UCSD-AML1 (cell line): ENCODE measurements at regions not wholly inside any gene's neighbourhood (a gene's known extent, or its start where the extent isn't known, plus 50 kb on each side); places are given as distances from the start of the nearest gene placed in this dataset.
"Not testable (repeated sequence)": the region's sequence is repeated elsewhere in the genome, so short reads cannot be mapped to it uniquely, and the experiment has no call there.

Experiments
- DNase-seq: peaks from one replicate; lab custom pipeline; 2025; ENCODE audit not compliant: unreplicated experiment; lab: John Stamatoyannopoulos, UW

GRCh38 chr18:75694292-75694691, 266.8 kb upstream of the SMIM21 start:
- DNase-seq = no peak

- DNase-seq = no peak
These were observed 264.0 kb upstream of the SMIM21 start for GRCh38 chr18:75691483-75691882.

- not testable (repeated sequence) for DNase-seq
These were observed 262.8 kb upstream of the SMIM21 start for GRCh38 chr18:75690283-75690682.

DNA sequence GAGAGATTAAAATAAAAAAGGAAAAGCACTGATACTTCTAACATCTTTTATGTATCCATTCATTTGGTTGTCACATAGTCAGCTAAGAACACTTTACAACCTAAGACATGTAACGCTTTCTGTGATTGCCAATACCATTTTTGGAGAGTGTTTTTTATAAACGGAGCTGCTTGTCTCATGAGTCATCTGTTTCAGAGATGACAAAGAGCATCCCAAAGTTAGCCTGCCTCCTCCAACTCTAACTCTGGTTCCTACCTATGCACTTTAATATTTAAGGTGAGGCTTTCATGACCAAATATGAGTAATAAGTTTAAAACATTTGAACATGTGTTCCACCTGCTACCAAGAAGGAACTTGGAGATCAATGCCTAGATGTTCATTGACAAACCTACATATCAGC, 260.1 kb upstream of the SMIM21 start:
- DNase-seq = no peak

DNA sequence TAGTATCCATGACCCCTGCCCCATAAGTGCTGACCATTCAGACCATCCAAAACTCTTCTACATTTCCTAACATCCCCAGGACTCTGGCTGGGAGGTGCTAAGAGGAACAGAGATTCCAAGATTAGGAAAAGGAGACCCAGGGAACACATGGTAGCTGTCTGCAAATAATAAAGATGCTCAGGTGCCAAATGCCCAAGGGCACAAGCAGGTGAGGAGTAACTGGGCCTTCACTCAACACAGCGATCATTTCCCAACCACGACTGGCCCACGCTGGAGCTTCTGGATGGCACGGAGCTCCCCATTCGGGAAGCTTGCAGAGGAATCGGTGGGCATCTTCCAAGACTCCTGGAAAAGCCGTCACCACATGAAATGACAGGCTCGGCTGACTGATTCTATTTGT, 255.9 kb upstream of the SMIM21 start:
- DNase-seq = no peak

DNA sequence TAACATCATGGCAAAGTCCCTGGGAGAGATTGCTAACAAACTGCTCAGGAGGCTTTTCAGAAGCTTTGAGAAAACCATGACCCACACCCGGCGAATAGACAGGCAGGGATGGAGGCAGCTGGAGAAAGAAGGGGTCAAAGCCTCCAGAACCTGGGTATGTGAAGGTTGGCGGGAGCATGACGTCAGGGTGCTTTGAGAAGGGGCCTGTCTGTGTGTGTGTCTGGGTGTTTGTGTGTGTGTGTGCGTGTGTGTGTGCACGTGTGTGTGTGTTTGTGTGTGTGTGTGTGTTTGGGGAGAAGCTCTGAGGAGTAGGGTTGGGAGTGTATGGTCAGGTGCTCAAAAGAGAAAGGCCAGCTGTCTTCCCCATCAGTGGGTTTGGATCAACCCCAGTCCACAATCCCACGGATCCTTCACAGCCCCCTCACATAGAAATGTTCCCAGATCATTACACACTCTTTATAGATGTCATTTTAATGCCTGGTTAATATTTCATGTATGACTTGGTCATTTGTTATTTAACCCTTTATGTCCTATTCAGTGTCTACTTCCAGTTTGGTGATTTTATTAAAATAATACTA, 254.1 kb upstream of the SMIM21 start:
- no peak for DNase-seq

GRCh38 chr18:75679331-75679730, 251.8 kb upstream of the SMIM21 start:
- no peak for DNase-seq

DNA sequence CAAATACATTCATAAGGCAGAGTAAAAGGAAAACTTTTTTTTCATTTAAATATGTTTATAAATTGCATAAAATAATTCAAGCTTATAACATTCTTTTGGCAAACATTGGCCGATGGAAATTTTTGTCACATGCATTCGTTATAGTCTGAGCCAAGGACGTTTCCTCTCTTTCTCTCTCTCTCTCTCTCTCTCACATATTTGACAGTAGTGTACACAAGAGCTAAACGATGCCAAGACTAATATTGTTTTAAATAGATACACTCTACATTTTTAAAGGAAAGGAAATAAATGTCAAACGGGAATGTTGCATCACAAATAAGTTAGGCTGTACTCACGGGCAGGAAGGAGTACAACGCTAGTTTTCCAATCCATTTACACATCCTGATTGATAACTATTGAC, 251.1 kb upstream of the SMIM21 start:
- DNase-seq = no peak

DNA sequence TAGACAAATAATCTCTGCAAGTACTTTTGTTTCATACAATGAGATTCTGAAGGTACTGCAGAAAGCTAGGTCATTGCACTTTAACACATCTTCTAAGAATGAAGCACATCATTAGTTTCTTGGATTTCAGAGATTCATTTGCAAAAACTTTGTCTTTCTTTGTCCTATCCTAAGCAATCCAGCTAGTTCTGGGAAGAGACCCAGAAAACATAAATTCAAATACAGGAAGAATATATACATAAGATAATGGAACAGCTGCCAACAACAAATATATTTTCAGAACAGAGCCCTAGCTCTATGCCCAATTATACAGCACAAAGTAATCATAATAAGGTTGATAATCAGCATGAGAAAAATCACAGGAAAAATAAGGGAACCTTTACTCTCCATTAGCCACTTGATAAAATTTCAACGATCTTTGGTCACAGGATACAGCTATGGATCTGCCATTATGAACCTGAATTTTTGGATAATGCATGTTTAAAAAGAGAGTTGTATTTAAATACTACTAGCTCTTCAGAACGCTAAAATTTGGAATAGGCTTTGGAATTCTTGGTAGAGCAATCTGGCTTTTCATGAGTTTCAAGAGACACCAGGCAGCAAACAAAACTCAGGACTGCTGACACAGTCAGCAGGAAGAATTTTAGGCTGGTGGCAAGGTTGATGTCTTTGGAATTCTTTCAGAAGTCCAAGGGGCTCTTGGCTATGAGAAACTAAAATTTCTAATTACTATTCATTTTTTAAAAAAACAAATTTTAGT, 250.4 kb upstream of the SMIM21 start:
- DNase-seq = no peak

DNA sequence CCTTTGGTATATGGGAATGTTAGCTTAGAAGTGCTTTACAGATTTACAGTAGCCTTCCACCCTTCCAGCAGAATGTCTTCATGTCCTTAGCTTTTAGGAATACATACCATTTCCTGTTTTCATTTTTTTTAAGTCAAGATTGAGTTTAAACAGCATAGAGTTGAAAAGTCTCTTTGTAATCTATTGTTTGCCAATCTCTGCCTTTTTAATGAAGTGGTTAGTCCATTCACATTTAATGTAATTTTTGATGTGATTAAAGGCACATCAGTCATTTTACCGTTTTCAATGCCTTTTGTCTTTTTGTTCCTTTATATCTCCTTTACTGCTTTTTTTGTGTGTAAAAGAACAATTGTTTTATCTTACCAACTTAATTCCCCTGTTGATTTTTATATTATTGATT, 233.4 kb upstream of the SMIM21 start:
- DNase-seq = no peak

DNA sequence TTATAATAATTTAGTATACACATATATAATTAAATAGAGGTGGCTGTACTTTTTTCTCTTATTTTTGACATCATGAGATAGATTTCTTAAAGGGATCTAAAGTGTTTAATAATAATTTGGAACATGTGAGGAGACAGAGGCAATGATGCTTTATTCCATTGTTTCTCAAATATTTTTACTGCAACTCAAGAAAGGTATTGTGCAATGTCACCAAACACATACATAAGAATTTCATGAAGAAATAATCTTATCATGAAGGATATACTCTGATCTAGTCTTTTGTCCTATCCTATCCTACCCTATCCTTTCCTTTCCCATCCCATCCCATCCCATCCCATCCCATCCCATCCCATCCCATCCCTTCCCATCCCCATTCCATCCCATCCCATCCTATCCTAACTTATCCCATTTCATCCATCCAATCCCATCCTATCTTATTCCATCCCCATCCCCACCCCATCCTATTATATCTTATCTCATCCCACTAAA, 232.1 kb upstream of the SMIM21 start:
- no peak for DNase-seq

- peak; percentile 49 for DNase-seq
These were observed 230.8 kb upstream of the SMIM21 start for GRCh38 chr18:75658330-75658729.

GRCh38 chr18:75656563-75657247, 229.2 kb upstream of the SMIM21 start:
- no peak for DNase-seq

DNA sequence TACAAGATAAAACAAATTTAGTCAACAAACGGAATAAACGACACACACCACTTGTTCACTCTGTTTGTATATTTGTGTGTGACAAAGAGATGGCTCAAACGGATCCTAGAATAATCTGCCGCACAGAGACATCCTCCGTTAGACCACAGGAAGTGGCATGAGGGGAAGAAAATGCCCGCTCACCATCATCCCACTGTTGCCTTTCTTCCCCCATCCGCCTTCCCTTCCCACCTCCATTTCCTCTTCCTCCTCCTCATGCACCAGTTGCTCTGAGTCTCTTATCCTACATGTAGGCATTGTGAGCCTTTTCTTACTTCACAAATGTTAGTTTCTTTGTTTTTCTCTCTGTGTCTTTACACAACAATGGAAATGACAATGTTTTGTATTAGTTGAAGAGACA, 228.5 kb upstream of the SMIM21 start:
- DNase-seq = peak; percentile 58

- DNase-seq = no peak
These were observed 227.6 kb upstream of the SMIM21 start for GRCh38 chr18:75654851-75655751.

DNA sequence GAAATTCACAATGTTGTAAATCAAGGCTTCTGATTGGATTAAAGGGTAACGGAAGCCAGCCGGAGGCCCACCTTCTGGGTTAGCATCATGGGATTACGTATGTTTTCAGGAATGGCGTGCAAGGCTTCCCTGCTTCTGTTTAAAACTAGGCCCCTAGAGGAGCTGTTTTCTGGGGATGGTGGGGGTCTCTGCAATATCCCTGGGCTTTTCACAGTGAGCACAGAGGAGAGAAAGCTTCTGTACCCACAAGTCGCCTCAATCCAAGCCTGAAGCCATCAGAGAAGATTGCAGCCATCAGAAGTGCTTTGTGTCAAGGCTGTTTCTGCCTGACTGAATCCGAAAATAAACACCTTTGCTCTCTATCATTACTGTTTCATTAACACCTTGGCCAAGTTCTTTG, 226.9 kb upstream of the SMIM21 start:
- DNase-seq = no peak

GRCh38 chr18:75652528-75652927, 225.0 kb upstream of the SMIM21 start:
- DNase-seq = no peak

- no peak for DNase-seq
These were observed 217.4 kb upstream of the SMIM21 start for GRCh38 chr18:75644871-75645270.

DNA sequence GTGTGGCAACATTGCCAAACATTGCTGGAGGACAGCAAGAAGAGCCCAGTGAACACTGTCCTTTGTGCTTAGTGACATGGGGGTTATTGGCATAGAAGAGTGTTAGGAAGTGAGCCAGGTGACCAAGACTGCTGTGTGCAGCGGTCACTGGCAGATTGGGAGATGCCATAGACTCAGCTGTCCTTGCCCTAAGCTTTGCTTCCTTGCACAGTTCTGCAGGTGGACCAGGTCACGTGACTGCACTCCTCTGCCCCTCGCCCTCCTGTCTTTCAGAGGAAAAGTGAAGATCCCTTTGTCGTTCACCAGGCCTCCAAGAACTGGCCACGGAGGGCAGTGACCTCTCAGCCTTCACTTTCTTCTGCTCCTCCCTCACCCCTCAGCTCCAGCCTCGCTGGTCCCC, 215.6 kb upstream of the SMIM21 start:
- no peak for DNase-seq

DNA sequence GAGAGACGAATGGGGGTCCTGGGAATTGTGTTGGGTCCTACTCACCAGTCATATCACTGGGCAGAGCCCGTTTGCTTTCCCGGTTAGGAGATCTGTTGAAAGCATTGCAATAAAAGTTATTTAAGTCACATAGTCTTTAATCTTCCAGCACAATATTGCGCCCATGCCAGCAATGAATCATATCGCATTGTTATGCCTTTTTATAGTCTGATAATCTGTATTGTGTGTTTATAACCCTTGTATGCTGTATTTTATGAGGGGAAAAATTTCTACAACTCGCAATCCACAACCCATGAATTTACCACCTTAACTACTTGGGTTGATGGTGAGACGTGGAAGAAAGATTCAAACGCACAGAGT, 211.9 kb upstream of the SMIM21 start:
- DNase-seq = no peak

DNA sequence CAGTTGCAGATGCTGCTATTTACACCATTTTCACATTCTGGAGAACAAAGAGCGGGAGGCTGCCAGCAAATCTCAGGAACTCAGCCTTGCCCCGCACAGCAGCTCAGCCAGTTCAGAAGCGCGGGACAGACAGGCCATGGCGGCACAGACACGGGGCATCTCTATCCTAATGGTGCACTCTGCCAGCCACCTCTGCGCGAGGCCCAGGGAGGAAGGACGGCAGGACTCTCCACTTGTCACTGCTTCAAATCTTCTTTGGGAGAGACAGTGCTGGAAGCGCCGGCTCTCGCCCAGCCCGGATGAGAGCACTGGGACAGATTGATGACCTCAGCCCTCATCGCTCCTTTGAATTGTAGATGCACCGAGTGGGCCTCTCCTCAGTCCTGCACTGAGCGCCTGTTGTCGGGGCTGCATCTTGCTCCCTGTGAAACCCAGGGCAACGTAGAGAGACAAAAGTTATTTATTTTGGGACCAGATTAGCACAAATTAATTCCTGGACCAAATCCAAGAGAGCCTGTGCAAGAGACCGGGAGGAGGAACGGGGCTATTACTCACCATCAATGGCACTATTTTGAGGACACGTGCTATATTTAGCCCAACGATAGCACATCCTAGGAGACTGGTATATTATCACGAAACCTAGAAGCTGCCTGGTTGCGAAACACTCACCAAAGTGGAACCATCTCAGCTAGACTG, 211.4 kb upstream of the SMIM21 start:
- no peak for DNase-seq
